IMR-90 (cell line): ENCODE measurements at regions not wholly inside any gene's neighbourhood (a gene's known extent, or its start where the extent isn't known, plus 50 kb on each side); places are given as distances from the start of the nearest gene placed in this dataset.

Source experiments
- ATAC-seq: fragments of 200-7000 bp; cut with Tn5 transposase; 2 replicates; pipeline ENCODE4 v1.9.1; 2020; ENCODE audit warnings: low read depth, mild to moderate bottlenecking, moderate library complexity
- BruUV-seq: library from RNA; stranded (reverse); fragments of 400-500 nt; replicated peaks from 2 replicates; lab custom pipeline; 2021; lab: Mats Ljungman, UMichigan
- CTCF ChIA-PET: fragments of 300-600 bp; formaldehyde crosslinking; extraction: SDS; loops from one replicate; lab custom pipeline; 2021; ENCODE audit warnings: antibody characterized with exemption; lab: Yijun Ruan, JAX
- POLR2A ChIA-PET: fragments of 300-600 bp; sonication (Branson Sonifier 250); formaldehyde crosslinking; loops from one replicate; lab custom pipeline; 2022; ENCODE audit warnings: antibody characterized with exemption; ENCODE audit not compliant: unreplicated experiment; lab: Charles Lee
- DNase-seq: peaks from one replicate; pipeline ENCODE4 v3.0.0; 2013
- H2AFZ ChIP-seq: replicated peaks from 2 replicates; pipeline ENCODE3; 2013; ENCODE audit warnings: low read length, mild to moderate bottlenecking; ENCODE audit not compliant: poor library complexity
- H2AK5ac ChIP-seq: 2 replicates; pipeline ENCODE4 v1.6.1; 2013; ENCODE audit warnings: low read depth, low read length, inconsistent platforms
- H2AK9ac ChIP-seq: replicated peaks from 2 replicates; pipeline ENCODE3; 2013; ENCODE audit warnings: mild to moderate bottlenecking, low read depth, low read length, moderate library complexity; ENCODE audit not compliant: poor library complexity
- H2BK120ac ChIP-seq: 2 replicates; pipeline ENCODE4 v1.6.1; 2013; ENCODE audit warnings: low read depth, low read length, inconsistent platforms
- H2BK15ac ChIP-seq: 3 replicates; pipeline ENCODE4 v1.6.1; 2013; ENCODE audit warnings: low read depth, low read length, inconsistent platforms
- H2BK20ac ChIP-seq: 2 replicates; pipeline ENCODE4 v1.6.1; 2013; ENCODE audit warnings: low read depth, mild to moderate bottlenecking, inconsistent platforms, low read length, moderate library complexity
- H2BK5ac ChIP-seq: 2 replicates; pipeline ENCODE4 v1.6.1; 2013; ENCODE audit warnings: mild to moderate bottlenecking, low read depth, low read length, inconsistent platforms; ENCODE audit not compliant: poor library complexity, severe bottlenecking
- H3K14ac ChIP-seq: replicated peaks from 2 replicates; pipeline ENCODE4 v1.6.1; 2013; ENCODE audit warnings: low read depth, low read length, inconsistent platforms
- H3K18ac ChIP-seq: 2 replicates; pipeline ENCODE4 v1.6.1; 2013; ENCODE audit warnings: low read depth, low read length, control low read depth
- H3K23ac ChIP-seq: 2 replicates; pipeline ENCODE4 v1.6.1; 2013; ENCODE audit warnings: low read depth, low read length, inconsistent platforms
- H3K27ac ChIP-seq: 2 replicates; pipeline ENCODE4 v1.5.1; 2013; ENCODE audit warnings: mild to moderate bottlenecking, control low read depth, low read length; ENCODE audit not compliant: insufficient read depth
- H3K27me3 ChIP-seq: 2 replicates; pipeline ENCODE4 v1.6.1; 2013; ENCODE audit warnings: low read length; ENCODE audit not compliant: control insufficient read depth, insufficient read depth
- H3K36me3 ChIP-seq: 2 replicates; pipeline ENCODE4 v1.6.1; 2013; ENCODE audit warnings: low read length, mixed read lengths; ENCODE audit not compliant: control insufficient read depth, insufficient read depth
- H3K4ac ChIP-seq: 2 replicates; pipeline ENCODE4 v1.6.1; 2013; ENCODE audit warnings: low read depth, low read length, inconsistent platforms
- H3K4me1 ChIP-seq: 2 replicates; pipeline ENCODE4 v1.6.1; 2013; ENCODE audit warnings: low read length, mixed read lengths; ENCODE audit not compliant: control insufficient read depth, insufficient read depth
- H3K4me2 ChIP-seq: 2 replicates; pipeline ENCODE4 v1.6.1; 2013; ENCODE audit warnings: low read depth, mild to moderate bottlenecking, control low read depth, low read length, moderate library complexity
- H3K4me3 ChIP-seq: 2 replicates; pipeline ENCODE4 v1.5.1; 2013; ENCODE audit warnings: low read depth, mild to moderate bottlenecking, control low read depth, low read length, moderate library complexity; ENCODE audit not compliant: insufficient read depth
- H3K56ac ChIP-seq: 2 replicates; pipeline ENCODE4 v1.6.1; 2013; ENCODE audit warnings: low read length, inconsistent platforms; ENCODE audit not compliant: insufficient read depth; ENCODE audit errors: extremely low read depth
- H3K79me1 ChIP-seq, 2 experiments: 2 replicates each; pipeline ENCODE4 v1.6.1; 2013; ENCODE audit warnings: low read length in 2 of 2, inconsistent platforms in 1 of 2, low read depth in 1 of 2
- H3K9ac ChIP-seq: 2 replicates; pipeline ENCODE4 v1.6.1; 2013; ENCODE audit warnings: low read depth, low read length, control low read depth
- H3K9me1 ChIP-seq: 2 replicates; pipeline ENCODE4 v1.6.1; 2013; ENCODE audit warnings: low read length, inconsistent platforms; ENCODE audit not compliant: insufficient read depth
- H3K9me3 ChIP-seq: 2 replicates; pipeline ENCODE4 v1.6.1; 2013; ENCODE audit warnings: low read length; ENCODE audit not compliant: control insufficient read depth, insufficient read depth
- H4K20me1 ChIP-seq: 2 replicates; pipeline ENCODE4 v1.6.1; 2013; ENCODE audit warnings: low read length, inconsistent platforms; ENCODE audit not compliant: insufficient read depth
- H4K5ac ChIP-seq: 2 replicates; pipeline ENCODE4 v1.6.1; 2013; ENCODE audit warnings: mild to moderate bottlenecking, low read depth, low read length, control low read depth
- H4K8ac ChIP-seq, 2 experiments: 2 replicates each; pipeline ENCODE4 v1.6.1; 2013; ENCODE audit warnings: low read depth in 2 of 2, low read length in 2 of 2, control low read depth in 1 of 2, inconsistent platforms in 1 of 2
- H4K91ac ChIP-seq: 2 replicates; pipeline ENCODE4 v1.6.1; 2013; ENCODE audit warnings: low read depth, low read length, inconsistent platforms; ENCODE audit not compliant: insufficient read depth
- BHLHE40 ChIP-seq: fragments of 150-350 bp; IDR thresholded peaks from 2 replicates; pipeline ENCODE4 v1.6.1; 2016; ENCODE audit warnings: mild to moderate bottlenecking, low read depth, low read length
- CEBPB ChIP-seq: IDR thresholded peaks from 2 replicates; pipeline ENCODE4 v1.6.1; 2012; ENCODE audit warnings: low read depth, low read length, improper control_type of control experiment
- FOS ChIP-seq: fragments of 150-350 bp; IDR thresholded peaks from 2 replicates; pipeline ENCODE4 v1.6.1; 2016; ENCODE audit warnings: low read depth, low read length
- MAFK ChIP-seq: IDR thresholded peaks from 2 replicates; pipeline ENCODE4 v1.6.1; 2012; ENCODE audit warnings: low read depth, low read length, improper control_type of control experiment
- MAZ ChIP-seq: IDR thresholded peaks from 2 replicates; pipeline ENCODE4 v1.6.1; 2012; ENCODE audit warnings: low read depth, mild to moderate bottlenecking, low read length, improper control_type of control experiment, moderate library complexity, borderline replicate concordance
- MXI1 ChIP-seq: IDR thresholded peaks from 2 replicates; pipeline ENCODE4 v1.6.1; 2012; ENCODE audit warnings: low read depth, mild to moderate bottlenecking, low read length, moderate library complexity, borderline replicate concordance
- NFE2L2 ChIP-seq: fragments of 150-350 bp; IDR thresholded peaks from 2 replicates; pipeline ENCODE4 v1.6.1; 2016; ENCODE audit warnings: low read depth, mild to moderate bottlenecking, low read length
- RFX5 ChIP-seq: IDR thresholded peaks from 2 replicates; pipeline ENCODE4 v1.8.0; 2012; ENCODE audit warnings: low read depth, mild to moderate bottlenecking, low read length, moderate library complexity
- SMC3 ChIP-seq: fragments of 150-350 bp; IDR thresholded peaks from 2 replicates; pipeline ENCODE4 v1.6.1; 2016; ENCODE audit warnings: low read depth, mild to moderate bottlenecking, antibody characterized with exemption, low read length, moderate library complexity
- WGBS, 2 experiments: methylation state at CpG; one replicate each; pipeline versions ENCODE4 v1.1.5 to v1.1.7; 2013; ENCODE audit warnings: missing lambda C conversion rate in 2 of 2; ENCODE audit not compliant: insufficient read length in 1 of 2; ENCODE audit errors: extremely low coverage in 2 of 2; 5-methylcytosine and 5-hydroxymethylcytosine counted together
- dilution Hi-C: fragments of 300-500 bp; cut with HindIII; formaldehyde crosslinking; loops from one replicate; pipeline ENCODE4 v1.14.3; 2018; ENCODE audit warnings: low sequenced_read_pairs; ENCODE audit not compliant: unreplicated experiment
- in situ Hi-C: fragments of 300-500 bp; cut with MboI; formaldehyde crosslinking; loops from 3 replicates; pipeline ENCODE4 v1.14.3; 2019; ENCODE audit warnings: low sequenced_read_pairs, inconsistent platforms, mixed read lengths
- intact Hi-C: fragments of 100-400 bp; cut with micrococcal nuclease; formaldehyde crosslinking; loops from 2 replicates; pipeline ENCODE4 v1.10.0; 2022
- TF ChIP-seq, protein P1 (sequence below): conservative IDR thresholded peaks from 2 replicates; pipeline ENCODE4 v1.5.1; 2012; ENCODE audit warnings: mild to moderate bottlenecking, low read depth, low read length, improper control_type of control experiment

DNA sequence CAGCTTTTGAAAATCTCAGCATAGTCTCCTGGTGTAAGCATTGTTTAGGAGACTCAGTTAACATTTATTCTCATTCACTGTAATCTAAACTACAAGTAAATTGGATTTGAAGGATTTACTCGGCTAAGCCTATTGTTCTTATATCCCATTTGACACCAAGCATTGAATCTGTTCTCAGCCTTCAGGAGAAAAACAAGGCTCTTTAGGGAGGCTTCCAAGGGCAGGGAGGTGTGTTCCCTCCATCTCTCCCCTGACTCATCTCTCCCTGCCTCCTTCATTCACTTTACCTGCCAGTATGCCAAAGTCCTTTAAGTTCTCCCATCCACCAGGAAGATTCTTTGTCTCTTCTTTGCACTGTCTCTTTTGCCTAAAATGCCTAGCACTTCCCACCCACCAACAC lies 347.8 kb downstream of the MFSD1 start:
- ATAC-seq (no peak), DNase-seq (no peak)
- Histone ChIP-seq H3K9me3 (no peaks in the 10 kb centered on the region; the same call in 1 of the 2 replicates), H3K23ac (no peak overlapping the region), H3K9me1 (no peaks in the 10 kb centered on the region), H3K79me1 (no peaks in the 10 kb centered on the region), H4K5ac (no peak overlapping the region), H3K4me1 (no peaks in the 10 kb centered on the region), H2AK9ac (no peak overlapping the region), H3K18ac (no peak overlapping the region), H2BK120ac (no peak overlapping the region), H4K20me1 (no peaks in the 10 kb centered on the region), H3K36me3 (no peaks in the 10 kb centered on the region), H3K4ac (no peak overlapping the region), H2AFZ (no peak overlapping the region), H3K4me2 (no peak overlapping the region), H3K9ac (no peak overlapping the region), H3K27me3 (no peaks in the 10 kb centered on the region), H4K91ac (no peak overlapping the region), H2BK20ac (no peak overlapping the region), H3K27ac (no peak overlapping the region), H3K56ac (no peak overlapping the region), H4K8ac (no peak overlapping the region), H2BK15ac (no peak overlapping the region), H2BK5ac (no peak overlapping the region), H2AK5ac (no peak overlapping the region), H3K14ac (no peak overlapping the region), H3K4me3 (no peak overlapping the region)
- dilution Hi-C loops (no loop called here), in situ Hi-C loops (no loop called here), intact Hi-C loops (no loop called here)
- BruUV-seq, result no TSS peak
- WGBS, 2 experiments, result 60% methylated on average over 1 of the region's 1 CpG; no CpG with 5 or more reads in 1 of the 2 experiments
- CTCF ChIA-PET, result no interaction called here
- no peak for TF ChIP-seq RFX5
- no peak for TF ChIP-seq SMC3
- no peak for TF ChIP-seq NFE2L2
- TF ChIP-seq, protein P1, sequence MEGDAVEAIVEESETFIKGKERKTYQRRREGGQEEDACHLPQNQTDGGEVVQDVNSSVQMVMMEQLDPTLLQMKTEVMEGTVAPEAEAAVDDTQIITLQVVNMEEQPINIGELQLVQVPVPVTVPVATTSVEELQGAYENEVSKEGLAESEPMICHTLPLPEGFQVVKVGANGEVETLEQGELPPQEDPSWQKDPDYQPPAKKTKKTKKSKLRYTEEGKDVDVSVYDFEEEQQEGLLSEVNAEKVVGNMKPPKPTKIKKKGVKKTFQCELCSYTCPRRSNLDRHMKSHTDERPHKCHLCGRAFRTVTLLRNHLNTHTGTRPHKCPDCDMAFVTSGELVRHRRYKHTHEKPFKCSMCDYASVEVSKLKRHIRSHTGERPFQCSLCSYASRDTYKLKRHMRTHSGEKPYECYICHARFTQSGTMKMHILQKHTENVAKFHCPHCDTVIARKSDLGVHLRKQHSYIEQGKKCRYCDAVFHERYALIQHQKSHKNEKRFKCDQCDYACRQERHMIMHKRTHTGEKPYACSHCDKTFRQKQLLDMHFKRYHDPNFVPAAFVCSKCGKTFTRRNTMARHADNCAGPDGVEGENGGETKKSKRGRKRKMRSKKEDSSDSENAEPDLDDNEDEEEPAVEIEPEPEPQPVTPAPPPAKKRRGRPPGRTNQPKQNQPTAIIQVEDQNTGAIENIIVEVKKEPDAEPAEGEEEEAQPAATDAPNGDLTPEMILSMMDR, result no peak
- TF ChIP-seq MAZ, result no peak
- no peak for TF ChIP-seq CEBPB
- TF ChIP-seq MAFK, result no peak
- TF ChIP-seq MXI1, result no peak
- TF ChIP-seq BHLHE40, result no peak
- TF ChIP-seq FOS, result no peak
- POLR2A ChIA-PET, result no interaction called here
